Hepatocyte (in vitro differentiated cells): ENCODE measurements at regions not wholly inside any gene's neighbourhood (a gene's known extent, or its start where the extent isn't known, plus 50 kb on each side); places are given as distances from the start of the nearest gene placed in this dataset.

Experiments
- DNase-seq: peaks from one replicate; pipeline ENCODE4 v3.0.0-alpha.2; 2016; ENCODE audit warnings: low spot score
- H2AFZ ChIP-seq: fragments of 200-600 bp; sonication (generic); 2 replicates; pipeline ENCODE4 v1.6.0; 2016; ENCODE audit warnings: antibody characterized with exemption, mild to moderate bottlenecking
- H3K27ac ChIP-seq: fragments of 200-600 bp; sonication (generic); 2 replicates; pipeline ENCODE4 v1.5.1; 2016; ENCODE audit warnings: mild to moderate bottlenecking
- H3K27me3 ChIP-seq: fragments of 200-600 bp; sonication (generic); 2 replicates; pipeline ENCODE4 v1.6.1; 2016
- H3K36me3 ChIP-seq: fragments of 200-600 bp; sonication (generic); replicated peaks from 2 replicates; pipeline ENCODE4 v1.5.1; 2016; ENCODE audit warnings: low read depth; ENCODE audit not compliant: insufficient read depth
- H3K4me1 ChIP-seq: fragments of 200-600 bp; sonication (generic); 2 replicates; pipeline ENCODE4 v1.5.1; 2016; ENCODE audit warnings: mild to moderate bottlenecking, moderate library complexity; ENCODE audit not compliant: insufficient read depth
- H3K4me2 ChIP-seq: fragments of 200-600 bp; sonication (generic); 2 replicates; pipeline ENCODE4 v1.6.0; 2016
- H3K4me3 ChIP-seq: fragments of 200-600 bp; sonication (generic); 2 replicates; pipeline ENCODE4 v1.5.1; 2016; ENCODE audit warnings: mild to moderate bottlenecking
- H3K79me2 ChIP-seq: fragments of 200-600 bp; sonication (generic); 2 replicates; pipeline ENCODE4 v1.6.0; 2017; ENCODE audit warnings: mild to moderate bottlenecking
- H3K9me2 ChIP-seq: fragments of 200-600 bp; sonication (generic); replicated peaks from 2 replicates; pipeline ENCODE4 v1.6.0; 2017; ENCODE audit warnings: mild to moderate bottlenecking; ENCODE audit not compliant: insufficient read depth
- H3K9me3 ChIP-seq: fragments of 200-600 bp; sonication (generic); 2 replicates; pipeline ENCODE4 v1.5.1; 2016; ENCODE audit warnings: low read depth, mild to moderate bottlenecking
- H4K20me1 ChIP-seq: fragments of 200-600 bp; sonication (generic); 2 replicates; pipeline ENCODE4 v1.6.0; 2016; ENCODE audit warnings: mild to moderate bottlenecking; ENCODE audit not compliant: insufficient read depth, poor library complexity, severe bottlenecking
- CTCF ChIP-seq: fragments of 200-600 bp; sonication (generic); IDR thresholded peaks from 2 replicates; pipeline ENCODE4 v1.5.1; 2016; ENCODE audit warnings: antibody characterized with exemption, mild to moderate bottlenecking; ENCODE audit not compliant: poor library complexity
- EZH2 ChIP-seq: fragments of 200-600 bp; sonication (generic); IDR thresholded peaks from 2 replicates; pipeline ENCODE4 v1.6.1; 2016; ENCODE audit warnings: antibody characterized with exemption, mild to moderate bottlenecking, borderline replicate concordance
- EZH2phosphoT487 ChIP-seq: fragments of 200-600 bp; sonication (generic); IDR thresholded peaks from one replicate; pipeline ENCODE4 v1.6.1; 2018; ENCODE audit warnings: antibody characterized with exemption, mild to moderate bottlenecking, low read depth, moderate library complexity; ENCODE audit not compliant: unreplicated experiment, severe bottlenecking
- WGBS: methylation state at CpG from one replicate; pipeline ENCODE4 v1.1.6; 2016; ENCODE audit warnings: low lambda C conversion rate; ENCODE audit errors: missing lambda C conversion rate; 5-methylcytosine and 5-hydroxymethylcytosine counted together

GRCh38 chr20:48470141-48470540 is 357.7 kb downstream of the PREX1 start:
- no peaks in the 10 kb centered on the region for H3K9me3 ChIP-seq
- no peaks in the 10 kb centered on the region for H3K79me2 ChIP-seq
- TF ChIP-seq EZH2phosphoT487 (no peak), EZH2 (no peak)
- H2AFZ ChIP-seq: no peak overlapping the region
- no peak for DNase-seq
- H3K27ac ChIP-seq: no peak overlapping the region
- no peaks in the 10 kb centered on the region for H3K9me2 ChIP-seq
- peaks cover 16% of the 10 kb centered on the region for H3K27me3 ChIP-seq
- H3K4me3 ChIP-seq: no peak overlapping the region
- H3K4me2 ChIP-seq: no peak overlapping the region
- no peaks in the 10 kb centered on the region for H4K20me1 ChIP-seq
- H3K4me1 ChIP-seq: no peaks in the 10 kb centered on the region
- WGBS: 95% methylated on average over 3 of the region's 3 CpGs
- no peaks in the 10 kb centered on the region for H3K36me3 ChIP-seq

- Histone ChIP-seq H3K9me3 (no peaks in the 10 kb centered on the region), H3K4me3 (no peak overlapping the region), H3K27ac (no peak overlapping the region), H3K79me2 (no peaks in the 10 kb centered on the region), H3K9me2 (no peaks in the 10 kb centered on the region), H3K4me1 (peaks cover 4% of the 10 kb centered on the region), H3K36me3 (no peaks in the 10 kb centered on the region), H4K20me1 (no peaks in the 10 kb centered on the region), H2AFZ (no peak overlapping the region), H3K27me3 (peaks cover 10% of the 10 kb centered on the region), H3K4me2 (no peak overlapping the region)
- no peak for TF ChIP-seq EZH2
- TF ChIP-seq EZH2phosphoT487: no peak
- TF ChIP-seq CTCF: no peak
- DNase-seq: no peak
- WGBS: 85% methylated on average over 4 of the region's 4 CpGs
Measured at GRCh38 chr20:48469026-48469425, 358.8 kb downstream of the PREX1 start.

- Histone ChIP-seq H4K20me1 (no peaks in the 10 kb centered on the region), H3K9me3 (no peaks in the 10 kb centered on the region), H3K4me3 (no peak overlapping the region), H3K4me2 (no peak overlapping the region), H3K4me1 (peaks cover 5% of the 10 kb centered on the region), H3K36me3 (no peaks in the 10 kb centered on the region), H3K79me2 (no peaks in the 10 kb centered on the region), H3K9me2 (no peaks in the 10 kb centered on the region), H3K27me3 (peaks cover 10% of the 10 kb centered on the region), H3K27ac (no peak overlapping the region), H2AFZ (no peak overlapping the region)
- no peak for DNase-seq
- TF ChIP-seq EZH2 (no peak), EZH2phosphoT487 (no peak)
- WGBS: 84% methylated on average over 5 of the region's 5 CpGs
Measured at GRCh38 chr20:48468571-48468970, 359.2 kb downstream of the PREX1 start.

- Histone ChIP-seq H3K27me3 (peaks cover 10% of the 10 kb centered on the region), H4K20me1 (no peaks in the 10 kb centered on the region), H3K27ac (no peak overlapping the region), H3K36me3 (no peaks in the 10 kb centered on the region), H3K4me1 (peaks cover 11% of the 10 kb centered on the region), H3K4me3 (no peak overlapping the region), H3K79me2 (no peaks in the 10 kb centered on the region), H2AFZ (no peak overlapping the region), H3K9me3 (no peaks in the 10 kb centered on the region), H3K9me2 (no peaks in the 10 kb centered on the region), H3K4me2 (no peak overlapping the region)
- WGBS: 85% methylated on average over 2 of the region's 2 CpGs
- DNase-seq: no peak
- TF ChIP-seq EZH2phosphoT487 (no peak), CTCF (no peak), EZH2 (no peak)
Measured at GRCh38 chr20:48467622-48468021, 360.2 kb downstream of the PREX1 start.
